Breast epithelium (tissue), 4 donors: ENCODE measurements at regions not wholly inside any gene's neighbourhood (a gene's known extent, or its start where the extent isn't known, plus 50 kb on each side); places are given as distances from the start of the nearest gene placed in this dataset.

ENCODE experiments used
- DNase-seq, 2 donors: peaks; one replicate each; pipeline ENCODE4 v3.0.0-alpha.2; 2019; ENCODE audit warnings: low spot score in 2 of 2
- H3K27ac ChIP-seq, 2 donors: fragments of 200-600 bp; sonication (generic) in 1 of 2; one replicate each; pipeline ENCODE4 v1.5.1; 2016 to 2019; ENCODE audit warnings: mild to moderate bottlenecking in 1 of 2
- H3K27me3 ChIP-seq, 2 donors: fragments of 200-600 bp; sonication (generic) in 1 of 2; one replicate each; pipeline versions ENCODE4 v1.5.1 to v1.6.0; 2017 to 2019; ENCODE audit warnings: control low read depth in 1 of 2, mild to moderate bottlenecking in 1 of 2
- H3K36me3 ChIP-seq: fragments of 200-600 bp; one replicate; pipeline ENCODE4 v1.5.1; 2019
- H3K4me1 ChIP-seq, 2 donors: fragments of 200-600 bp; sonication (generic); one replicate each; pipeline ENCODE4 v1.5.1; 2016 to 2019; ENCODE audit warnings: control low read depth in 1 of 2
- H3K4me3 ChIP-seq, 3 donors: fragments of 200-600 bp; sonication (generic); 1 replicate in 2 of 3; 2 replicates in 1 of 3; pipeline ENCODE4 v1.5.1; 2016 to 2019; ENCODE audit warnings: mild to moderate bottlenecking in 3 of 3, moderate library complexity in 2 of 3
- H3K9me3 ChIP-seq, 2 donors: fragments of 200-600 bp; sonication (generic) in 1 of 2; one replicate each; pipeline ENCODE4 v1.5.1; 2016 to 2019; ENCODE audit warnings: control low read depth in 1 of 2
- POLR2A ChIP-seq: fragments of 450-650 bp; IDR thresholded peaks from one replicate; pipeline ENCODE4 v1.6.1; 2016; ENCODE audit warnings: antibody characterized with exemption, mild to moderate bottlenecking, moderate library complexity
- POLR2AphosphoS5 ChIP-seq, 3 donors: sonication (generic); formaldehyde crosslinking; IDR thresholded peaks; one replicate each; pipeline ENCODE4 v1.6.1; 2017; ENCODE audit warnings: antibody characterized with exemption in 3 of 3
- intact Hi-C: fragments of 100-400 bp; cut with DNase I; formaldehyde crosslinking; loops from one replicate; pipeline ENCODE4 v1.15.1; 2023; ENCODE audit warnings: low total_unique reads
- TF ChIP-seq, protein P1 (sequence below), 3 donors: fragments of 450-650 bp; IDR thresholded peaks; one replicate each; pipeline ENCODE4 v1.5.1; 2016 to 2017; ENCODE audit warnings: antibody characterized with exemption in 3 of 3, mild to moderate bottlenecking in 3 of 3, moderate library complexity in 3 of 3

DNA sequence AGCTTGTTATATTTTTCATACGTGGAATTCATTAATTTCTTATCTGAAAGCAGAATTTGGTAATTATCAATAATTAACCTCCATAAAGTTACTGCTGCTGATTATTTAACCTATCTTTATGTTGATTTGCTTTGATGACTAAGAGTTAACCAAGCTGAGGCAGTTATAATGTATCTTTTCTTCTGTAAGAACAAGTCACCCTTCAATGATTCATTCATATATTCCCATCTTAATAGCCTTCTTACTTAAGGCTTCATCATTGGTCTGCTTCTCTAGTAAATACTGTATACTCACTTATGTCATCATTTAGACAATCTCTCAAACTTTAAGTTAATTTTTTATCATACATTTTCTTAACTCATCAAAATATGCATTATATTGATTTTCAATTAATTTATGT lies 592.2 kb downstream of the ANXA1 start:
- Histone ChIP-seq H3K27me3 (no peaks in the 10 kb centered on the region), H3K4me3 (no peak overlapping the region), H3K36me3 (no peaks in the 10 kb centered on the region), H3K27ac (no peak overlapping the region), H3K4me1 (no peaks in the 10 kb centered on the region), H3K9me3 (peaks cover 0 to 11% of the 10 kb centered on the region in 2 donors)
- intact Hi-C loops = no loop called here
- no peak for DNase-seq
- TF ChIP-seq, protein P1, sequence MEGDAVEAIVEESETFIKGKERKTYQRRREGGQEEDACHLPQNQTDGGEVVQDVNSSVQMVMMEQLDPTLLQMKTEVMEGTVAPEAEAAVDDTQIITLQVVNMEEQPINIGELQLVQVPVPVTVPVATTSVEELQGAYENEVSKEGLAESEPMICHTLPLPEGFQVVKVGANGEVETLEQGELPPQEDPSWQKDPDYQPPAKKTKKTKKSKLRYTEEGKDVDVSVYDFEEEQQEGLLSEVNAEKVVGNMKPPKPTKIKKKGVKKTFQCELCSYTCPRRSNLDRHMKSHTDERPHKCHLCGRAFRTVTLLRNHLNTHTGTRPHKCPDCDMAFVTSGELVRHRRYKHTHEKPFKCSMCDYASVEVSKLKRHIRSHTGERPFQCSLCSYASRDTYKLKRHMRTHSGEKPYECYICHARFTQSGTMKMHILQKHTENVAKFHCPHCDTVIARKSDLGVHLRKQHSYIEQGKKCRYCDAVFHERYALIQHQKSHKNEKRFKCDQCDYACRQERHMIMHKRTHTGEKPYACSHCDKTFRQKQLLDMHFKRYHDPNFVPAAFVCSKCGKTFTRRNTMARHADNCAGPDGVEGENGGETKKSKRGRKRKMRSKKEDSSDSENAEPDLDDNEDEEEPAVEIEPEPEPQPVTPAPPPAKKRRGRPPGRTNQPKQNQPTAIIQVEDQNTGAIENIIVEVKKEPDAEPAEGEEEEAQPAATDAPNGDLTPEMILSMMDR (IDR thresholded peaks at IDR 0.05) = no peak
- TF ChIP-seq POLR2A = no peak

DNA sequence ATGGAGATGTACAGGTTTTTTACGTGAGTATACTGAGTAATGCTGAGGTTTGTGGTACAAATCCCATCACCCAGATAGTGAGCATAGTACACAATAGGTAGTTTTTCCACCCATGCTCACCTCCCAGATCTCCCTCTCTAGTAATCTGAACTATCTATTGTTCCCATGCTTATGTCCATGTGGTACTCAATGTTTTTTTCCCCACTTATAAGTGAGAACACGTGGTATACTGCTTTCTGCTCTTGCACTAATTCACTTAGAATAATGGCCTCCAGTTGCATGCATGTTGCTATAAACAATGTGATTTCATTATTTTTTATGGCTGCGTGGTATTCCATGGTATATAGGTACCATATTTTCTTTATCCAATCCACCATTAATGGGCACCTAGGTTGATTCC lies 593.9 kb downstream of the ANXA1 start:
- TF ChIP-seq POLR2A = no peak
- TF ChIP-seq, protein P1 (IDR thresholded peaks at IDR 0.05) = no peak
- no peak for TF ChIP-seq POLR2AphosphoS5 (IDR thresholded peaks at IDR 0.05)
- Histone ChIP-seq H3K27ac (no peak overlapping the region), H3K4me1 (no peaks in the 10 kb centered on the region), H3K9me3 (peaks cover 0 to 11% of the 10 kb centered on the region in 2 donors), H3K4me3 (no peak overlapping the region), H3K27me3 (no peaks in the 10 kb centered on the region), H3K36me3 (no peaks in the 10 kb centered on the region)
- DNase-seq = no peak
- intact Hi-C loops = no loop called here

DNA sequence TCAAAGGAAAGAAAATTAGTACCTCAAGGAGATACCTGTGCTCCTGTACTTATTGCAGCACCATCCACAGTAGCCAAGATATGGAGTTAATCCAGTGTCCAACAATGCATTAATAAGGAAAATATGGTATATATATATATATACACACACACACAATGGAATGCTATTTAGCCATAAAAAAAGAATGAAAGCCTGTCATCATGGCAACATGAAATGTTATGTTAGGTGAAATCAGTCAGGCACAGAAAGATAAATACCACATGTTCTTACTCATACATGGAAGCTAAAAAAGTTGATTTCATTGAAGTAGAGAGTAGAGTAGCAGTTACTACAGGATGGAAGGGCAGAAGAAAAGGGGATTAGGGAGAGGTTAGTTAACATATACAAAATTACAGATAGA lies 601.5 kb downstream of the ANXA1 start:
- intact Hi-C loops = no loop called here
- Histone ChIP-seq H3K36me3 (no peaks in the 10 kb centered on the region), H3K9me3 (no peaks in the 10 kb centered on the region), H3K27me3 (no peaks in the 10 kb centered on the region), H3K4me1 (no peaks in the 10 kb centered on the region), H3K27ac (no peak overlapping the region), H3K4me3 (no peak overlapping the region)
- DNase-seq = no peak
- TF ChIP-seq, protein P1 (IDR thresholded peaks at IDR 0.05) = no peak
- TF ChIP-seq POLR2AphosphoS5 (IDR thresholded peaks at IDR 0.05) = no peak
- no peak for TF ChIP-seq POLR2A

DNA sequence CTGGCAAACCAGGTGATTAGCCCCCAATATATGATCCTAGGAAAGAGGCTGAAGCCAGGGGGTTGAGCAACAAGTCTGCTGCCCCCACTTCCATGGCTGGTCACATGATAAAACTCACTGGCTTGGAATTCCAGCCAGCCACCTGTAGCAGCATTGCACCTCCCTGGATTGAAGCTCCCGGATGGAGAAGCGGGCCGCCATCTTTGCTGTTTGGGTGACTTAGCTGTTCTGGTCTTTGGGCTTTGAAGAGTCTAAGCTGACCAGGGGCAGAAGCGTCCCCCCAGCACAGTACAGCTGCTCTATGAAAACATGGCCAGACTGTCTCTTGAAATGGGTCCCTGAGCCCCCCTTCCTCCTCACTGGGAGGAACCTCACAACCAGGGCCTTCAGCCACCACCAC lies 610.2 kb downstream of the ANXA1 start:
- no peaks in the 10 kb centered on the region for H3K4me1 ChIP-seq
- no peak for DNase-seq
- no peak overlapping the region for H3K27ac ChIP-seq
- no peak for TF ChIP-seq POLR2A
- TF ChIP-seq POLR2AphosphoS5 (IDR thresholded peaks at IDR 0.05) = no peak
- TF ChIP-seq, protein P1 (IDR thresholded peaks at IDR 0.05) = no peak
- H3K9me3 ChIP-seq = no peaks in the 10 kb centered on the region
- no peak overlapping the region for H3K4me3 ChIP-seq
- no peaks in the 10 kb centered on the region for H3K27me3 ChIP-seq
- intact Hi-C loops = no loop called here
- no peaks in the 10 kb centered on the region for H3K36me3 ChIP-seq

DNA sequence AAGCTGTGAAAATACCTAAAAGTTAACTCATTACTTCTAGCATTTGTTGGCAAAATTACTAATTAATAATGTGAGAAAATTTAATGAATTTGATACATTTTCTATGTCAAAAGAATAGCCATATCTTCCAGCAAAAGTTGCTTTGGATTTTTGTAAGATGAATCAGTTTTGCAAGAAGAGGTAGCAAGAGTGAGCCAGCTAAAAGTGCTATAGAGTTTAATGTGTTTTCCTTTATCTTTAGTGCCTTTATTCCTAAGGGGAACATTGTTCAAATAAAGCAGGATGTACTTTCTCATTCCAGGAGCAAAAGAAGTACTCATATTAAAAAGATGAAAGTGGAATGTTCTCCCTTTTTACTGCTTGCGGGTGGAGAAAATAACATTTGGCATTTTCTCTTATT lies 622.2 kb downstream of the ANXA1 start:
- intact Hi-C loops = no loop called here
- Histone ChIP-seq H3K36me3 (no peaks in the 10 kb centered on the region), H3K9me3 (no peaks in the 10 kb centered on the region), H3K4me1 (no peaks in the 10 kb centered on the region), H3K27me3 (no peaks in the 10 kb centered on the region), H3K27ac (no peak overlapping the region), H3K4me3 (no peak overlapping the region)
- TF ChIP-seq, protein P1 (IDR thresholded peaks at IDR 0.05) = no peak
- TF ChIP-seq POLR2AphosphoS5 (IDR thresholded peaks at IDR 0.05) = no peak
- no peak for TF ChIP-seq POLR2A
- no peak for DNase-seq
